ENCODE measurements at regions not wholly inside any gene's neighbourhood (a gene's known extent, or its start where the extent isn't known, plus 50 kb on each side); places are given as distances from the start of the nearest gene placed in this dataset.

- no peak overlapping the region for H3K4me2 ChIP-seq (ENCODE audit: low read depth, low read length)
- TF ChIP-seq RCOR1 (IDR thresholded peaks at IDR 0.05; ENCODE audit: insufficient replicate concordance, low read length) (no peak), MAFK (IDR thresholded peaks at IDR 0.05; ENCODE audit: low read depth, low read length) (0 out of 2 replicates have a peak, but pooled peaks have one; percentile 8)
- no peak overlapping the region for H2BK5ac ChIP-seq (ENCODE audit: low read depth, low read length, poor library complexity, severe bottlenecking)
- H3K36me3 ChIP-seq (ENCODE audit: control insufficient read depth, insufficient read depth, low read length) = no peaks in the 10 kb centered on the region
- no peak for ATAC-seq (ENCODE audit: low read depth)
- no peak overlapping the region for H3K14ac ChIP-seq (replicated peaks; ENCODE audit: low read depth, low read length)
- H3K4me1 ChIP-seq (ENCODE audit: control insufficient read depth, insufficient read depth, low read length) = no peaks in the 10 kb centered on the region
- no peaks in the 10 kb centered on the region for H3K79me1 ChIP-seq (ENCODE audit: low read depth in 1 of 2, low read length in 2 of 2)
- no CpG with 5 or more reads among the region's 2 CpGs for WGBS, 2 experiments (ENCODE audit: extremely low coverage in 2 of 2, insufficient read length in 1 of 2)
- H3K27me3 ChIP-seq (ENCODE audit: control insufficient read depth, insufficient read depth, low read length) = peaks cover 28% of the 10 kb centered on the region
- no peak overlapping the region for H2BK20ac ChIP-seq (ENCODE audit: low read depth, low read length)
- H3K4me3 ChIP-seq (ENCODE audit: insufficient read depth, low read depth, low read length) = no peak overlapping the region
- no TSS peak for BruUV-seq (replicated peaks)
- H3K27ac ChIP-seq (ENCODE audit: insufficient read depth, low read length) = no peak overlapping the region
- H2AK9ac ChIP-seq (replicated peaks; ENCODE audit: low read depth, low read length, poor library complexity) = no peak overlapping the region
- H3K9me1 ChIP-seq (ENCODE audit: insufficient read depth, low read length) = no peaks in the 10 kb centered on the region
- CTCF ChIA-PET = no interaction called here
- no peak overlapping the region for H2AK5ac ChIP-seq (ENCODE audit: low read depth, low read length)
- H4K91ac ChIP-seq (ENCODE audit: insufficient read depth, low read depth, low read length) = no peak overlapping the region
- in situ Hi-C loops (cut with MboI; ENCODE audit: low sequenced_read_pairs) = no loop called here
- H3K9ac ChIP-seq (ENCODE audit: low read depth, low read length) = no peak overlapping the region
- no peak overlapping the region for H3K56ac ChIP-seq (ENCODE audit: extremely low read depth, insufficient read depth, low read length)
- no peaks in the 10 kb centered on the region for H3K9me3 ChIP-seq (ENCODE audit: control insufficient read depth, insufficient read depth, low read length)
- no peak for DNase-seq
- H4K20me1 ChIP-seq (ENCODE audit: insufficient read depth, low read length) = no peaks in the 10 kb centered on the region
- dilution Hi-C loops (cut with HindIII; ENCODE audit: low sequenced_read_pairs, unreplicated experiment) = no loop called here
- POLR2A ChIA-PET (ENCODE audit: unreplicated experiment) = no interaction called here
- intact Hi-C loops (cut with micrococcal nuclease) = no loop called here
- H3K4ac ChIP-seq (ENCODE audit: low read depth, low read length) = no peak overlapping the region
- H3K18ac ChIP-seq (ENCODE audit: low read depth, low read length) = no peak overlapping the region
- no peak overlapping the region for H2BK15ac ChIP-seq (ENCODE audit: low read depth, low read length)
- no peak overlapping the region for H3K23ac ChIP-seq (ENCODE audit: low read depth, low read length)
- H4K5ac ChIP-seq (ENCODE audit: low read depth, low read length) = no peak overlapping the region
- H4K8ac ChIP-seq (ENCODE audit: low read depth in 2 of 2, low read length in 2 of 2) = no peak overlapping the region
- no peak overlapping the region for H2BK120ac ChIP-seq (ENCODE audit: low read depth, low read length)
- H2AFZ ChIP-seq (replicated peaks; ENCODE audit: low read length, poor library complexity) = no peak overlapping the region
Observed at GRCh38 chr3:71924721-71925120, 139.8 kb upstream of the PROK2 start.

All from IMR-90 (cell line).